Astrocyte of the spinal cord (primary cell): ENCODE measurements at regions not wholly inside any gene's neighbourhood (a gene's known extent, or its start where the extent isn't known, plus 50 kb on each side); places are given as distances from the start of the nearest gene placed in this dataset.

Source experiments
- DNase-seq: peaks from one replicate; pipeline ENCODE4 v3.0.0; 2011; ENCODE audit warnings: low read depth, low spot score
- H3K4me3 ChIP-seq: 2 replicates; pipeline ENCODE4 v1.5.1; 2011; ENCODE audit warnings: low read depth, mild to moderate bottlenecking, low read length, moderate library complexity
- CTCF ChIP-seq: IDR thresholded peaks from 2 replicates; pipeline ENCODE4 v1.5.1; 2012; ENCODE audit warnings: low read depth, mild to moderate bottlenecking, low read length, inconsistent platforms
- in situ Hi-C: cut with HindIII; loops from 2 replicates; pipeline ENCODE4 v1.10.0; 2017; ENCODE audit warnings: low sequenced_read_pairs

- no peak overlapping the region for H3K4me3 ChIP-seq
- peak; percentile 30 for DNase-seq
- in situ Hi-C loops = no loop called here
- no peak for TF ChIP-seq CTCF
Observed at GRCh38 chr20:55561259-55561658, 444.1 kb downstream of the CBLN4 start.

- no peak for TF ChIP-seq CTCF
- in situ Hi-C loops = no loop called here
- DNase-seq = no peak
- H3K4me3 ChIP-seq = no peak overlapping the region
Observed at GRCh38 chr20:55557191-55557590, 448.1 kb downstream of the CBLN4 start.

- TF ChIP-seq CTCF = no peak
- DNase-seq = no peak
- H3K4me3 ChIP-seq = no peak overlapping the region
- in situ Hi-C loops = no loop called here
Observed at GRCh38 chr20:55555075-55555650, 450.2 kb downstream of the CBLN4 start.

- TF ChIP-seq CTCF = no peak
- no peak for DNase-seq
- in situ Hi-C loops = no loop called here
- H3K4me3 ChIP-seq = no peak overlapping the region
Observed at GRCh38 chr20:55544638-55545037, 460.7 kb downstream of the CBLN4 start.

GRCh38 chr20:55540486-55540885 is 464.8 kb downstream of the CBLN4 start:
- no peak for TF ChIP-seq CTCF
- in situ Hi-C loops = no loop called here
- H3K4me3 ChIP-seq = no peak overlapping the region
- no peak for DNase-seq

GRCh38 chr20:55540013-55540412 is 465.3 kb downstream of the CBLN4 start:
- in situ Hi-C loops = no loop called here
- DNase-seq = no peak
- TF ChIP-seq CTCF = no peak
- no peak overlapping the region for H3K4me3 ChIP-seq
